ENCODE measurements at regions not wholly inside any gene's neighbourhood (a gene's known extent, or its start where the extent isn't known, plus 50 kb on each side); places are given as distances from the start of the nearest gene placed in this dataset.

GRCh38 chr1:30417001-30417700 is 306.2 kb downstream of the MATN1 start:
- in situ Hi-C loops (cut with MboI; ENCODE audit: low sequenced_read_pairs) = no loop called here

GRCh38 chr1:30416221-30416820 is 307.1 kb downstream of the MATN1 start:
- no peaks in the 10 kb centered on the region for H3K4me1 ChIP-seq
- H3K9me3 ChIP-seq = no peaks in the 10 kb centered on the region
- in situ Hi-C loops (cut with MboI; ENCODE audit: low sequenced_read_pairs) = no loop called here
- DNase-seq (ENCODE audit: low spot score in 2 of 2) = no peak
- no peaks in the 10 kb centered on the region for H3K27me3 ChIP-seq (ENCODE audit: low read depth)
- no peaks in the 10 kb centered on the region for H3K36me3 ChIP-seq (replicated peaks)
- no peak overlapping the region for H3K4me3 ChIP-seq

More at GRCh38 chr1:30417001-30417700, 306.2 kb downstream of the MATN1 start:
- no peaks in the 10 kb centered on the region for H3K9me3 ChIP-seq
- no peaks in the 10 kb centered on the region for H3K27me3 ChIP-seq (ENCODE audit: low read depth)
- H3K36me3 ChIP-seq (replicated peaks) = no peaks in the 10 kb centered on the region
- H3K4me3 ChIP-seq = no peak overlapping the region
- H3K4me1 ChIP-seq = no peaks in the 10 kb centered on the region
- DNase-seq (ENCODE audit: low spot score in 2 of 2) = no peak

- in situ Hi-C loops (cut with MboI; ENCODE audit: low sequenced_read_pairs) = no loop called here
- Histone ChIP-seq H3K36me3 (replicated peaks) (no peaks in the 10 kb centered on the region), H3K27me3 (ENCODE audit: low read depth) (no peaks in the 10 kb centered on the region), H3K9me3 (no peaks in the 10 kb centered on the region), H3K4me3 (no peak overlapping the region), H3K4me1 (no peaks in the 10 kb centered on the region)
- no peak for DNase-seq (ENCODE audit: low spot score in 2 of 2)
Measured at GRCh38 chr1:30415171-30415940, 308.0 kb downstream of the MATN1 start.

- Histone ChIP-seq H3K9me3 (no peaks in the 10 kb centered on the region), H3K36me3 (replicated peaks) (no peaks in the 10 kb centered on the region), H3K4me1 (no peaks in the 10 kb centered on the region), H3K27me3 (ENCODE audit: low read depth) (no peaks in the 10 kb centered on the region), H3K4me3 (no peak overlapping the region)
- no peak for DNase-seq (ENCODE audit: low spot score in 2 of 2)
- in situ Hi-C loops (cut with MboI; ENCODE audit: low sequenced_read_pairs) = no loop called here
Measured at GRCh38 chr1:30414851-30415165, 308.6 kb downstream of the MATN1 start.

- H3K4me3 ChIP-seq = no peak overlapping the region
- in situ Hi-C loops (cut with MboI; ENCODE audit: low sequenced_read_pairs) = no loop called here
- DNase-seq (ENCODE audit: low spot score in 2 of 2) = no peak
- H3K36me3 ChIP-seq (replicated peaks) = no peaks in the 10 kb centered on the region
- H3K9me3 ChIP-seq = no peaks in the 10 kb centered on the region
- H3K4me1 ChIP-seq = no peaks in the 10 kb centered on the region
- no peaks in the 10 kb centered on the region for H3K27me3 ChIP-seq (ENCODE audit: low read depth)
Measured at GRCh38 chr1:30414086-30414850, 309.1 kb downstream of the MATN1 start.

- Histone ChIP-seq H3K36me3 (replicated peaks) (no peaks in the 10 kb centered on the region), H3K4me3 (no peak overlapping the region), H3K4me1 (no peaks in the 10 kb centered on the region), H3K9me3 (no peaks in the 10 kb centered on the region), H3K27me3 (ENCODE audit: low read depth) (no peaks in the 10 kb centered on the region)
- DNase-seq (ENCODE audit: low spot score in 2 of 2) = no peak
- in situ Hi-C loops (cut with MboI; ENCODE audit: low sequenced_read_pairs) = no loop called here
Measured at GRCh38 chr1:30413606-30414005, 309.8 kb downstream of the MATN1 start.

- in situ Hi-C loops (cut with MboI; ENCODE audit: low sequenced_read_pairs) = no loop called here
- no peaks in the 10 kb centered on the region for H3K27me3 ChIP-seq (ENCODE audit: low read depth)
- DNase-seq (ENCODE audit: low spot score in 2 of 2) = no peak
Measured at GRCh38 chr1:30413111-30413440, 310.3 kb downstream of the MATN1 start.

GRCh38 chr1:30412241-30413110 is 310.9 kb downstream of the MATN1 start:
- Histone ChIP-seq H3K27me3 (ENCODE audit: low read depth) (no peaks in the 10 kb centered on the region), H3K4me3 (no peak overlapping the region), H3K36me3 (replicated peaks) (no peaks in the 10 kb centered on the region), H3K4me1 (no peaks in the 10 kb centered on the region), H3K9me3 (no peaks in the 10 kb centered on the region)
- DNase-seq (ENCODE audit: low spot score in 2 of 2) = no peak
- in situ Hi-C loops (cut with MboI; ENCODE audit: low sequenced_read_pairs) = no loop called here

More at GRCh38 chr1:30413111-30413440, 310.3 kb downstream of the MATN1 start:
- Histone ChIP-seq H3K4me1 (no peaks in the 10 kb centered on the region), H3K4me3 (no peak overlapping the region), H3K36me3 (replicated peaks) (no peaks in the 10 kb centered on the region), H3K9me3 (no peaks in the 10 kb centered on the region)

- Histone ChIP-seq H3K27me3 (ENCODE audit: low read depth) (no peaks in the 10 kb centered on the region), H3K36me3 (replicated peaks) (no peaks in the 10 kb centered on the region), H3K4me1 (no peaks in the 10 kb centered on the region), H3K9me3 (no peaks in the 10 kb centered on the region), H3K4me3 (no peak overlapping the region)
- in situ Hi-C loops (cut with MboI; ENCODE audit: low sequenced_read_pairs) = no loop called here
- DNase-seq (ENCODE audit: low spot score in 2 of 2) = no peak
Measured at GRCh38 chr1:30411206-30411605, 312.2 kb downstream of the MATN1 start.

GRCh38 chr1:30410153-30410851 is 313.1 kb downstream of the MATN1 start:
- H3K4me3 ChIP-seq = no peak overlapping the region
- no peak for DNase-seq (ENCODE audit: low spot score in 2 of 2)
- in situ Hi-C loops (cut with MboI; ENCODE audit: low sequenced_read_pairs) = no loop called here
- H3K4me1 ChIP-seq = no peaks in the 10 kb centered on the region
- H3K36me3 ChIP-seq (replicated peaks) = no peaks in the 10 kb centered on the region
- H3K9me3 ChIP-seq = no peaks in the 10 kb centered on the region
- H3K27me3 ChIP-seq (ENCODE audit: low read depth) = no peaks in the 10 kb centered on the region

- DNase-seq (ENCODE audit: low spot score in 2 of 2) = no peak
- H3K4me1 ChIP-seq = no peaks in the 10 kb centered on the region
- H3K36me3 ChIP-seq (replicated peaks) = no peaks in the 10 kb centered on the region
- no peaks in the 10 kb centered on the region for H3K9me3 ChIP-seq
- no peaks in the 10 kb centered on the region for H3K27me3 ChIP-seq (ENCODE audit: low read depth)
- no peak overlapping the region for H3K4me3 ChIP-seq
- in situ Hi-C loops (cut with MboI; ENCODE audit: low sequenced_read_pairs) = loop anchor here (5.0 kb wide), 1 partner anchor 1017 kb away; no protein-coding TSS in a partner anchor
Measured at GRCh38 chr1:30409476-30410152, 313.8 kb downstream of the MATN1 start.

- H3K27me3 ChIP-seq (ENCODE audit: low read depth) = no peaks in the 10 kb centered on the region
- H3K4me1 ChIP-seq = no peaks in the 10 kb centered on the region
- H3K36me3 ChIP-seq (replicated peaks) = no peaks in the 10 kb centered on the region
- H3K9me3 ChIP-seq = no peaks in the 10 kb centered on the region
- in situ Hi-C loops (cut with MboI; ENCODE audit: low sequenced_read_pairs) = loop anchor here (5.0 kb wide), 1 partner anchor 1016 kb away; no protein-coding TSS in a partner anchor
- no peak for DNase-seq (ENCODE audit: low spot score in 2 of 2)
- no peak overlapping the region for H3K4me3 ChIP-seq
Measured at GRCh38 chr1:30407865-30408580, 315.4 kb downstream of the MATN1 start.

All from HAP-1 (cell line).